ENCODE measurements at regions not wholly inside any gene's neighbourhood (a gene's known extent, or its start where the extent isn't known, plus 50 kb on each side); places are given as distances from the start of the nearest gene placed in this dataset.
"Not testable (repeated sequence)": the region's sequence is repeated elsewhere in the genome, so short reads cannot be mapped to it uniquely, and the experiment has no call there.

DNA sequence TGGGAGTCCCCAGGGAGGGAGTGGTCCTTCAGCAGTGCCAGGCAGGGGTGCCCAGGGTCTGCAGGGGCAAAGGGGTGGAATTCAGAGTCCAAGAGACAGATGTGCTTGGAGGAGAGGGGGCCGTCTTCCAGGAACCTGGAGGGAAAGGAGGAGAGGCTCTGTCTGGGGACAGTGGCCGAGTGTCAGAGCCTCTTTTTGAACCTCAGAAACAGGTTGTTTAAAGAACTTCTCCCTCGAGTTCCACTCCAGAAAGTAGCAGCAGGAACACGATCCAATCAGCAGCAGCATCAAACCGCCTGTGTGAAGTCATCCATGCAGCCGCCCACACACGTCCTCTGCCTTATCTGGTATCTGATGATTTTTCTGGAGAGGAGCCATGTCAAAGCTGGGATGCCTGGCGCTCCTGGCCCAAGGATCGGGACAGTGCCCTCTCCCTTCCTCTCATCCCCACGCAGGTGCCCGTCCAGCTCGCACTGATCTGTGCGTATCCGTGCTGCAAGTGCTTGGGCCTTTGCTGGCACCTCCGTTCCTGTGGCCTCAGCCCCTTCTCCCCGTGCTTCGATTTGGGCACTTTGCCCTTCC, 205.1 kb downstream of the NDUFA10 start:
- DNase-seq (ENCODE audit: low read depth in 2 of 2): no peak

DNA sequence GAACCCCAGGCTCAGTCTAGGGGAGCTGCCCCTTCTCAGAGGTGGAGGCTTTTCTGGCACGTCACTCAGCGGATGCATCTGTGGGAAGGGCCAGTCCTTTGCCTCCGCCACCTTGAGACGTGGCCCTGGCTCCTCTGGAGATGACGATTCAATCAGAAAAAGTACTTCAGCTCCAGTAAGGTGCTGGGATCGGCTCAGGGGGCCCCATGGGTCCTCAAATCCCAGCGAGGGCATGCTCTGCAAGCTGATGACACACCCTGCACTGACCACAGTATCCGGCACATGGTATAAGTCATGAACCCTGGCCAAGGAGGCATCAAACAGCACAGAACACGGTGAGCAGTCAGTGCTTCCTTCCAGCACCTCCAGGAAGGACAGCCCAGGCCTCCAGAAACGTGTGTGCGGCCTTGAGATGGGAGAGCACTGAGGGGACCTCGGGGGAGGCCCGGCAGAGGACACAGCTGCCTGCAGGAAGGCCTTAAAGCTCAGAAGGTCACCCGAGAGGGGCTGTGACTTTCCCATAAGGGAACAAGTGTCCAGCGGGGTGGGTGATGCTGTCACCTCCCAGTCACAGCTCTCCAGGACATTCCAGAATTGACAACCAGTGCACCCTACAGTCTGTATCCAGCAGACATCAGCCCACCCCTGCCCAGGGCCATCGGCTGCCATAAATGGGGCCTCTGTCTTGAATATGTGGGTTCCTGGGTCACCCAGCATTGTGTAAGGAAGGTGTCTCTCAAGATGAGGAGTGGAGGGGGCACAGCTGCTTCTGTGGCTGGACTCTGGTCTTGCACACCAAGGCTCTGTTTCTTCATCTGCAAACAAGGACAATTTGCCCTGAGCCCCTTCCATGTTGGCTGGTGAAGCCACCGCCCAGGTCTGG, 205.8 kb downstream of the NDUFA10 start:
- DNase-seq (ENCODE audit: low read depth in 2 of 2): no peak

GRCh38 chr2:239818531-239819011, 206.6 kb downstream of the NDUFA10 start:
- DNase-seq (ENCODE audit: low read depth in 2 of 2): no peak

- DNase-seq (ENCODE audit: low read depth in 2 of 2): no peak
Measured at GRCh38 chr2:239818086-239818485, 207.1 kb downstream of the NDUFA10 start.

DNA sequence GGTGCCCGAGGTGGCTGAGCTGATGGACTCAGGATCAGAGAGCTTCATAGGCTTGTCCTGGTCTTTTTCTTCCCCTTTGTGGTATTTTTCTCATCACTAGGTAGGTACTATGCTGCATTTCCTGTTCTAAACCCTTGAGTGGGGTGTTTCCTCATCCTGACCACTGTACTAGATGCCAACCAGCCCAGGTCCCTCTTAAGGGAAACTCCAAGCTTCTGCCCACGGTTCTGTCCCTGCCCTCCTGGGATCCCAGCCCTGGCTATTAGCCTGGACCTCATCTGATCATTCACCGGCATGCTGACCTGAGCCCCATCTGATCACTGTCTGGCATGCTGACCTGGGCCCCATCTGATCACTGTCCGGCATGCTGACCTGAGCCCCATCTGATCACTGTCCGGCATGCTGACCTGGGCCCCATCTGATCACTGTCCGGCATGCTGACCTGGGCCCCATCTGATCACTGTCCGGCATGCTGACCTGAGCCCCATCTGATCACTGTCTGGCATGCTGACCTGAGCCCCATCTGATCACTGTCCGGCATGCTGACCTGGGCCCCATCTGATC, 207.6 kb downstream of the NDUFA10 start:
- DNase-seq (ENCODE audit: low read depth in 2 of 2): not testable (repeated sequence)

DNA sequence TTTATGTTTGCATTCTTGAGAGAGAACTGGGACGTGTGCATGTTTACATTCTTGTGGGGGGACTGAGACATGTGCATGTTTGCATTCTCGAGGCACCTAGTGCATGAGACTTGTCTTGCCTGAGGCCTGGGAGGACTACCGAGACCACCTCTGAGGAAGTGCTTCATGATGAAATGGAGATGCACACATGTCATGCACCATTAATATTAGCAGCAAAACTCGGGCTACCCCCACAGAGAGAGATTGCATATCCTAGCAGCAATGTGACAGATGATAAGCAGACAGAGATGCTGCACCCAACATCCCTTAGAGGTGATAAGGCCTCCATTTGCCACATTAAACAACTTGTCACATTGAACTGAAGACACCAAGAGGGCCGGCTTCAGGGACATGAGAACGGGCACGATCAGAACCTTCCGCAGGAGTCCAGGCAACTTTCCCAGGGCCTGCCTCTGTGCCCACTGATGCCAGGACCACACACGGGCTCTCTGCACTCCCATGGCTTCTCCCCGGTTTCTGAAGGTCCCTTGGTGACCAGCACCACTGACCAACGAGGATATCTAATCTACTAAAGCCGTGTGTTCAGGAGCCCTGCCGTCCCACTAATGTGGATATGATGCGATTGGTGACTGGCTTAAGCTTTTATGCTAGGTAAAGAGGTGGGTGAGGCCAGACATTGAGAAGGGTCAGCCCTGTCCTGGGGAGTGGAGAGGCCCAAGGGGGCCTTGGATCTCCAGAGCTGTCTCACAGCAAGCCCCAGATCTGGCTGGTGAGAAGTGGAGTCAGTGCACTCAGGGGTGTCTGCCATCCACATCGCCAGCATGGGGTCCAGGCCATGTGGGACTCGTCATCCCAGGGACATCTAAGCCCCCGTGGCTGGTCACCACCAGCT, 208.3 kb downstream of the NDUFA10 start:
- no peak for DNase-seq (ENCODE audit: low read depth in 2 of 2)

GRCh38 chr2:239815671-239816070, 209.5 kb downstream of the NDUFA10 start:
- no peak for DNase-seq (ENCODE audit: low read depth in 2 of 2)

- DNase-seq (ENCODE audit: low read depth in 2 of 2): no peak
Measured at GRCh38 chr2:239814861-239815601, 210.1 kb downstream of the NDUFA10 start.

DNA sequence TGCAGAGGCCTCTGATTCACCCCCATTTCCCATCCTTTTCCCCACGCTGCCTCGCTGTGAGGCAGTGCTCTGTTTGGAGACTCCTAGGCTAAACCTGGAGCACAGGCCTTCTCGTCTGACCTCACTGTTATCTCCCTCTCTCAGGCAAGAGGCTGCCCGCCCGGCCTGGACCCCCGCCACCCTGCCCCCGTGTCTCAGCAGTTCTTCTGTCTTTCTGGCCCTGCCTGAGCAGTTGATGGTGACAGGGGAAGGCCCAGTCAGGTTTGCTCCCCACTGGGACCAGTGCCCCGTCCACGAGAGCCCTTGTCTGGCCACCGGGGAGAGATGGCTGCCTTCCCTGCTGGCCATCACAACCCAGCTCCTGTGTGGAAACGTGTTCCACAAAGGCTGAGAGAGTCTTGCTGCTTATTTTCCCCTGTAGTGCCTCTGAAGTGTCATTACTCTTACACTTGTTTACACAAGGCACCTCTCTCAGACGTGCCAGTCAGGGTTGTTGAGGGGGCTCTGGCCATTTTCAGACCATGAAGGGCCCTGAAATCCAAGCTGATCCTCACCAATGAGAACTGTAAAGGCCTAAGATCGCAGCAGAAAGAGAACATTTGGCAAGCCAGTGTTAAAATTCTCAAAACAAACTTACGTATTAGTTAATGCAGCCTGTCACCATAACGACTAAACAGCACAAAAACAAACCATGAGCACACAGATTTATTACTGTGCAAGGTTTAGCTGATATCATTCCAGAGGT, 210.9 kb downstream of the NDUFA10 start:
- no peak for DNase-seq (ENCODE audit: low read depth in 2 of 2)

- no peak for DNase-seq (ENCODE audit: low read depth in 2 of 2)
Measured at GRCh38 chr2:239813261-239814115, 211.7 kb downstream of the NDUFA10 start.

DNA sequence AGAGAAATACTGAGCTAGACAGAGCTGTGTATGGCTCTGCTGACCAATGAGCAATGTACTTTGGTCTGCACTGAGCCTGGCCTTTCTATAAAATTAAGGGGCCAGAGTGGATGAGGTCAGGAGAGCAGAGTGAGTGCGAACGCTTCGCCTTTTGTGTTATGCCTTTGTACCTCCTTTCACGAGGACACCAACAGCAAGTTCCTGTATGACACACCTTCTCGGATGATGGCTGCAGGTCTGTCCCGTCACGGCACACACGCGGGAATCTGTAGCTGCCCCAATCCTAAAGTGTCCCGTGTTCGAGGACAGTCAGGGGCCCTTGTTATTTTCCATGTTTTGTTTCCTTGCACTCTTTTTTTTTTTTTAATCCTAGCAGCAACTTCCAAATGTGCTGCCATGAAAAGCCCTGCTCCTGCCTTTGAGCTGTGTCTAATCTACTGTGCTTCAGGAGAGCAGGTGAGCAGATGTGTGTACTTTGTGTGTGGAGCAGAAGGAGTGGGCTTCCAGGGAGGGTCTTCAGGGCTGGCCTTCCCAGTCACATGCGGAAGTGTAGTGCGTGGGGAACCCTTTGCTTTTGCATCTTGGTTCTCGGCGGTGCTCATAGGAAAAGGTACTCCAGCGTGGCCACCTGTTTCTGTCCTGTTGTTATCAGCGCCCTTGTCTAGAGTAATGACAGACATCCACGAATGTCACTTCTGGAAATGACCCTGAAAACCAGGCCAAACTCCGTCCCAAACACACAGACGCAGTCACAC, 213.2 kb downstream of the NDUFA10 start:
- no peak for DNase-seq (ENCODE audit: low read depth in 2 of 2)

- no peak for DNase-seq (ENCODE audit: low read depth in 2 of 2)
Measured at GRCh38 chr2:239811111-239811781, 213.9 kb downstream of the NDUFA10 start.

DNA sequence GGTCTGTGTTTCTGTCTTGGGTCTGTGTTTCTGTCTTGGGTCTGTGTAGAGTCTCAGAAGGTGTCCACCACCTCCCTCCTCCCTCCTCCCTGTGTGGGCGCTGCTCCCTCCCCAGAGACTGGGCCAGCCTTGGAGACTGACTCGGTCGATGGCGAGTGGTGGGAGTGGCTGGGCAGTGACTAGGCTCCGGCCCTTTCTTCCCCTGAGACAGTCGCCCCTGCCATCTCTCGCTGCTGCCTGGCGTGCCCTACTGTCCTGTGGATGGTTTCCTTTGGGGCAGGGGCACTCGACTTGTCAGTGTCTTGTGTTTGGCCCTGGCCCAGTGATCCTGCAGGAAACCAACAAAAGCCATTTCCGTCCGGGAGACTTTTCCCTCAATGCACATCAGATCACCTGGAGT, 215.8 kb downstream of the NDUFA10 start:
- DNase-seq (ENCODE audit: low read depth in 2 of 2): no peak

DNA sequence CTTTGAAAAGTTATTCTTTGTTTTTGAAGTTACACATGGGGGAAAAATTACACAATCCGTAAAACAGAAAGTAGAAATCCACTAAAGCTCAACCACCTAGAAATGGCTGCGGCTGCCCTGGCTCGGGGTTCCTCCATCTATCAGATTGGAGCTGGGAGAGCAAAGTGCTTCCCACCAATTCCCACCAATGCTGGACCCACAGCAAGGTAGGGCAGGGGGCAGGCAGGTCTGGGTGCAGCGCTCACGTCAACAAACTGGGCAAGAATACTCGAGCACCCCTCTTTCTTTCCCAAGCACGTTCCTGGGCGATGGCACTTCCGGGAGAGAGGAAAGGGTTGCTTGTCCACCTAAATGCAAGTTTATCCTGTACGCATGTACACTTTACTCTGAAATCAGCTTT, 217.6 kb downstream of the NDUFA10 start:
- DNase-seq (ENCODE audit: low read depth in 2 of 2): no peak

DNA sequence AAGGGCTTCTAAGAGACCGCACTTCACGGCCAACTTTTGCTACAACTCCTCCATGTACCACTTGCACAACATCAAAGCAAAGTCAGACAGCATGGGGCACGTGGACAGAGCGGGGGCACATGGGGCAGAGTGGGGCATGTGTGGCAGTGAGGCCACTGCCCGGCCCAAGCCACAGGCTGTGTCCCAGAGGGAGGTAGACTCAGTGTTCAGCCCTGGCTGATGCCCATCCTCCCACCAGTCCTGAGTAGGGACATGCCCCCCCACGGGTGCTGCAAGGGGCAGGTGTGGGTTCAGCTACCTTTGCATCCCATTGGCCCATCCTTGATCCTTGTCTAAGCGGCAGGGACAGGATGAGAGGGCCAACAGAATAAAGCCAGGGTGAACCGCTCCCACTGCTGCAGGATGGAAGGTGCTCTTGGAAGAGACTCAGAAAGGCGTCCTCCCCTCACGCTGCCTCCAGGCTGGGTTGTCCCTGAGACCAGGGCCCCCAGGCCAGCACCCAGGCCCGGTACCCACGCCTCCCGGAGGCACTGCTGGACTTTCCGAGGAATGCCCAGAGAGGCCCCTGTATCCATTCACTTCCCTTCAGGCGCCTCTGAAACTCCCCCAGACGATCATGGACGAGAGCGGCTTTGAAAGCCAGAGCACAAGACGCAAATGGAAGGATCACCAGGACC, 218.2 kb downstream of the NDUFA10 start:
- no peak for DNase-seq (ENCODE audit: low read depth in 2 of 2)

DNA sequence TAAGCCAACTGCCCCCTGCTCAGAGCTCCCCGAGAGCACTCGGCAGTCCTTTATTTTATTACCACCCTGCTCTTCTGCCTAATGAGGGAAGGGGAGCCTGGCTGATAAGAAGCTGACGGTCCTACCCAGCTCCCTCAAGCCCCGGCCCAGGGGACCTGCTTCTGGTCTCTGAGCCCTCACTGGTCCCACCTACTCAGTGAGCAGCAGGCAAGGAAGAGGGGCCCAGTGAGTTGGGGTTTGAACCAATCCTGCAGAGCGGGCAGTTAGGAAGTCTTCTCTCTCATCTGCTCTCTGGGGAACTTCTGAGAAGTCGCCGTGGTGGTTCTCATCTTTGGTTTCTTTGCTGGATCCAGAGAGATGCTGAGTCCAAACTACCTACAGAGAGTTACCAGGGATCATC, 218.9 kb downstream of the NDUFA10 start:
- DNase-seq (ENCODE audit: low read depth in 2 of 2): no peak

GRCh38 chr2:239805414-239805813, 219.7 kb downstream of the NDUFA10 start:
- no peak for DNase-seq (ENCODE audit: low read depth in 2 of 2)

GRCh38 chr2:239805043-239805329, 220.2 kb downstream of the NDUFA10 start:
- no peak for DNase-seq (ENCODE audit: low read depth in 2 of 2)

Measured in fibroblast of skin of left quadriceps (primary cell).